ENCODE measurements at regions not wholly inside any gene's neighbourhood (a gene's known extent, or its start where the extent isn't known, plus 50 kb on each side); places are given as distances from the start of the nearest gene placed in this dataset.
"Not testable (repeated sequence)": the region's sequence is repeated elsewhere in the genome, so short reads cannot be mapped to it uniquely, and the experiment has no call there.

- WGBS: 18% methylated on average over 2 of the region's 2 CpGs
- H3K36me3 ChIP-seq (ENCODE audit: control insufficient read depth in 4 of 4, insufficient read depth in 3 of 4, low read depth in 1 of 4, low read length in 3 of 4): no peaks in the 10 kb centered on the region
- TF ChIP-seq YY1 (IDR thresholded peaks at IDR 0.05) (peak; percentile 51), CTCF (IDR thresholded peaks at IDR 0.05; ENCODE audit: low read depth, low read length, missing input control) (no peak), ATF3 (IDR thresholded peaks at IDR 0.05) (no peak), FOXA1 (IDR thresholded peaks at IDR 0.05) (no peak), TAF1 (conservative IDR thresholded peaks at IDR 0.05) (no peak), GABPA (IDR thresholded peaks at IDR 0.05 in 1 of 2, conservative IDR thresholded peaks at IDR 0.05 in 1 of 2) (no peak), HNF4G (IDR thresholded peaks at IDR 0.05) (peak; percentile 69), RXRA (IDR thresholded peaks at IDR 0.05) (peak in 1 of 2 donors; percentile 22), RAD21 (IDR thresholded peaks at IDR 0.05) (peak in 1 of 2 donors; percentile 15), FOXA2 (IDR thresholded peaks at IDR 0.05) (no peak), HNF4A (conservative IDR thresholded peaks at IDR 0.05) (peak; percentile 78 to 89), ZBTB33 (IDR thresholded peaks at IDR 0.05) (peak; percentile 37), SP1 (IDR thresholded peaks at IDR 0.05) (peak; percentile 31)
- TF ChIP-seq, protein P1, sequence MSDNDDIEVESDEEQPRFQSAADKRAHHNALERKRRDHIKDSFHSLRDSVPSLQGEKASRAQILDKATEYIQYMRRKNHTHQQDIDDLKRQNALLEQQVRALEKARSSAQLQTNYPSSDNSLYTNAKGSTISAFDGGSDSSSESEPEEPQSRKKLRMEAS (IDR thresholded peaks at IDR 0.05): peak; percentile 37
- H3K27ac ChIP-seq (ENCODE audit: low read depth in 1 of 2, low read length in 2 of 2): no peak overlapping the region
- H3K27me3 ChIP-seq (ENCODE audit: control insufficient read depth in 4 of 4, insufficient read depth in 4 of 4, low read length in 3 of 4): no peaks in the 10 kb centered on the region
- DNase-seq (ENCODE audit: low spot score): no peak
- H3K4me3 ChIP-seq (ENCODE audit: low read depth in 1 of 3, low read length in 3 of 3): no peak overlapping the region
- no peaks in the 10 kb centered on the region for H3K4me1 ChIP-seq (ENCODE audit: control insufficient read depth in 4 of 4, insufficient read depth in 4 of 4, low read length in 3 of 4)
- H3K9ac ChIP-seq (ENCODE audit: low read depth in 1 of 2, low read length in 2 of 2): no peak overlapping the region
- peaks cover 0 to 5% (median 3%) of the 10 kb centered on the region in 4 donors for H3K9me3 ChIP-seq (ENCODE audit: control insufficient read depth in 4 of 4, low read length in 3 of 4)
These were observed 483.4 kb upstream of the IRAK1BP1 start for GRCh38 chr6:78383968-78384367.

DNA sequence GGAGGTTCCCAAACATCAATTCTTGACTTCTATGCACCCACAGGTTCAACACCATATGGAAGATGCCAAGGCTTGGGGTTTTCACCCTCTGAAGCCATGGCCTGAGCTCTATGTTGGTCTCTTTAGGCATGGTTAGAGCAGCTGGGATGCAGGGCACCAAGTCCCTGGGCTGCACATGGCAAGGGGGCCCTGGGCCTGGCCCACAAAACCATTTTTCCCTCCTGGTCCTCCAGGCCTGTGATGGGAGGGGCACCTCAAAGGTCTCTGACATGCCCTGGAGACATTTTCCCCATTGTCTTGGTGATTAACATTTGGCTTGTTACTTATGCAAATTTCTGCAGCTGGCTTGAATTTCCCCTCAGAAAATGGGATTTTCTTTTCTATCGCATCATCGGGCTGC, 480.5 kb upstream of the IRAK1BP1 start:
- H3K27ac ChIP-seq (ENCODE audit: low read depth in 1 of 2, low read length in 2 of 2); DNase-seq (ENCODE audit: low spot score); H3K36me3 ChIP-seq (ENCODE audit: control insufficient read depth in 4 of 4, insufficient read depth in 3 of 4, low read depth in 1 of 4, low read length in 3 of 4); H3K9ac ChIP-seq (ENCODE audit: low read depth in 1 of 2, low read length in 2 of 2); H3K4me1 ChIP-seq (ENCODE audit: control insufficient read depth in 4 of 4, insufficient read depth in 4 of 4, low read length in 3 of 4); H3K9me3 ChIP-seq (ENCODE audit: control insufficient read depth in 4 of 4, low read length in 3 of 4); H3K27me3 ChIP-seq (ENCODE audit: control insufficient read depth in 4 of 4, insufficient read depth in 4 of 4, low read length in 3 of 4): not testable (repeated sequence)
- WGBS: 98% methylated on average over 2 of the region's 2 CpGs
- peak overlapping the region in 1 of 3 donors; percentile 32 for H3K4me3 ChIP-seq (ENCODE audit: low read depth in 1 of 3, low read length in 3 of 3)

- H3K27me3 ChIP-seq (ENCODE audit: control insufficient read depth in 4 of 4, insufficient read depth in 4 of 4, low read length in 3 of 4): no peaks in the 10 kb centered on the region
- no peak for DNase-seq (ENCODE audit: low spot score)
- H3K36me3 ChIP-seq (ENCODE audit: control insufficient read depth in 4 of 4, insufficient read depth in 3 of 4, low read depth in 1 of 4, low read length in 3 of 4): no peaks in the 10 kb centered on the region
- H3K4me3 ChIP-seq (ENCODE audit: low read depth in 1 of 3, low read length in 3 of 3): no peak overlapping the region
- H3K9me3 ChIP-seq (ENCODE audit: control insufficient read depth in 4 of 4, low read length in 3 of 4): peaks cover 0 to 5% (median 4%) of the 10 kb centered on the region in 4 donors
- H3K4me1 ChIP-seq (ENCODE audit: control insufficient read depth in 4 of 4, insufficient read depth in 4 of 4, low read length in 3 of 4): peaks cover 0 to 4% (median 1%) of the 10 kb centered on the region in 4 donors
- H3K9ac ChIP-seq (ENCODE audit: low read depth in 1 of 2, low read length in 2 of 2): peak overlapping the region in 1 of 2 donors; percentile 59
- 33% methylated on average over 1 of the region's 1 CpG for WGBS
- H3K27ac ChIP-seq (ENCODE audit: low read depth in 1 of 2, low read length in 2 of 2): peak overlapping the region; percentile 69 to 73
- no peak for TF ChIP-seq NR2F2 (IDR thresholded peaks at IDR 0.05)
- peak; percentile 29 to 59 for TF ChIP-seq RXRA (IDR thresholded peaks at IDR 0.05)
- peak; percentile 94 for TF ChIP-seq ATF3 (IDR thresholded peaks at IDR 0.05)
- TF ChIP-seq ZBTB33 (IDR thresholded peaks at IDR 0.05): no peak
- TF ChIP-seq EGR1 (IDR thresholded peaks at IDR 0.05; ENCODE audit: low read depth in 2 of 2): no peak
- no peak for TF ChIP-seq REST (IDR thresholded peaks at IDR 0.05)
- peak in 1 of 2 donors; percentile 30 for TF ChIP-seq RAD21 (IDR thresholded peaks at IDR 0.05)
- TF ChIP-seq, protein P1 (IDR thresholded peaks at IDR 0.05): no peak
- no peak for TF ChIP-seq TAF1 (conservative IDR thresholded peaks at IDR 0.05)
- peak; percentile 94 to 96 for TF ChIP-seq JUND (IDR thresholded peaks at IDR 0.05)
- no peak for TF ChIP-seq FOXA1 (IDR thresholded peaks at IDR 0.05)
These were observed 477.3 kb upstream of the IRAK1BP1 start for GRCh38 chr6:78390066-78390465.
